Astrocyte of the hippocampus (primary cell): ENCODE measurements at regions not wholly inside any gene's neighbourhood (a gene's known extent, or its start where the extent isn't known, plus 50 kb on each side); places are given as distances from the start of the nearest gene placed in this dataset.
"Not testable (repeated sequence)": the region's sequence is repeated elsewhere in the genome, so short reads cannot be mapped to it uniquely, and the experiment has no call there.

ENCODE experiments used
- DNase-seq: peaks from one replicate; pipeline ENCODE4 v3.0.0; 2011; ENCODE audit warnings: low read depth, low spot score

DNA sequence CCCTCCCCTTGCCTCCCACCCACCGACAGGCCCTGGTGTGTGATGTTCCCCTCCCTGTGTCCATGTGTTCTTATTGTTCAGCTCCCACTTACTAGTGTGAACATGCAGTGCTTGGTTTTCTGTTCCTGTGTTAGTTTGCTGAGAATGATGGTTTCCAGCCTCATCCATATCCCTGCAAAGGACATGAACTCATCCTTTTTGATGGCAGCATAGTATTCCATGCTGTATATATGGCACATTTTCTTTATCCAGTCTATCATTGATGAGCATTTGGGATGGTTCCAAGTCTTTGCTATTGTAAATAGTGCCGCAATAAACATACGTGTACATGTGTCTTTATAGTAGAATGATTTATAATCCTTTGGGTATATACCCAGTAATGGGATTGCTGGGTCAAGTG is 538.1 kb upstream of the ZNF804A start:
- not testable (repeated sequence) for DNase-seq

DNA sequence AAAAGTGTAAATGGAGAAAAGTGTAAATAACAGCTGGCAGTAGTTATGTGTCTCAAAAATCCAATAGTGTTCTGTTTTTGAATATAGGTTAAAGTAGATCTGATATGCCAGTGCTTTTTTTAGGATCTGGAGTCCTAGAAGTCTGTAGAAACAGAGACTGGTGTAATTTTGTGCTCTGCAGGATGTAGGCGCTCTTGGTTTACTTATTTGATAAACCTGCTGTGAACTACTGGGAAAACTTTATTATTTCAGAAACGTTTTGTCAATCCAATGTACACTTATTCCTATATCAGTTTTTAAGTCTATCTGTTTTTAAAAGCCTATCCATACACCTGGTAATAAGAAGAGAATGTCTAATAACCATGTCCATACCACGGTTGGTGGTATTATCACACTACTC is 530.8 kb upstream of the ZNF804A start:
- DNase-seq, result no peak

GRCh38 chr2:184072470-184072869 is 525.9 kb upstream of the ZNF804A start:
- no peak for DNase-seq

DNA sequence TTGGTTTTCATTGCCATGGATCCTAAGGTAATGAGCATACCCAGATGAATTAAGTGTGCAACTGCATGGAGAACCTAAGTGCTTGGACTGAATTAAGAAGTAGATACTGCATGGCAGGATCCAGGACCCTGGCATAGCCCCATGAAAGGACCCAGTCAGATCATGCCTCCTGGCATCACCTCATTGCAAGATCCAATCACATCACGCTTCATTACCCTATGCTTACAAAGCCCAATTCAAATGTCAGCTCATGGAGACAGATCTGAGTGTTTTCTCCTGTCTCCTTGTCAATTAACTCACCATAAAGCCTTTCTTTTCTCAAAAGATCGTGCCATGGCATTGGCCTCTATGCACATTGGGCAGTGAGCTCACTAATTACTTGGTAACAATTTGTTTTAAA is 519.8 kb upstream of the ZNF804A start:
- DNase-seq, result peak; percentile 8

DNA sequence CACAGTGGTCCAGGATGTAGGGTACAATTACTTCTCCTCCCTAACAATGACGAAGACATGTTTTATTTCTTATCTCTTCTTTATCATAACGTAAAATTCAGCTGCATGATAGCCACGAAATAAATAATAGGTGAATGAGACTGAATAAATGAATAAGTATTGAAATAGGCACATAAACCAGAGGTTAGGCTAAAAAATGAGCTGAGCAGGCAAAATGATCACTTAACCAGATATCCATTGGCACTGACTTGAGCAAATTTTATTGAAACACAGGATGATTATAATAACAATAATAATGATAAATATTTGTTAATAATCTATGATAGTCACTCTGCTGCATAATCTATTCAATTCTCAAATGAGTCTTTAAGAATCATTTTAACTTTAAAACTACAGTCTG is 506.9 kb upstream of the ZNF804A start:
- DNase-seq, result no peak

GRCh38 chr2:184113696-184114403 is 484.5 kb upstream of the ZNF804A start:
- no peak for DNase-seq

GRCh38 chr2:184114439-184114838 is 483.9 kb upstream of the ZNF804A start:
- DNase-seq, result no peak

DNA sequence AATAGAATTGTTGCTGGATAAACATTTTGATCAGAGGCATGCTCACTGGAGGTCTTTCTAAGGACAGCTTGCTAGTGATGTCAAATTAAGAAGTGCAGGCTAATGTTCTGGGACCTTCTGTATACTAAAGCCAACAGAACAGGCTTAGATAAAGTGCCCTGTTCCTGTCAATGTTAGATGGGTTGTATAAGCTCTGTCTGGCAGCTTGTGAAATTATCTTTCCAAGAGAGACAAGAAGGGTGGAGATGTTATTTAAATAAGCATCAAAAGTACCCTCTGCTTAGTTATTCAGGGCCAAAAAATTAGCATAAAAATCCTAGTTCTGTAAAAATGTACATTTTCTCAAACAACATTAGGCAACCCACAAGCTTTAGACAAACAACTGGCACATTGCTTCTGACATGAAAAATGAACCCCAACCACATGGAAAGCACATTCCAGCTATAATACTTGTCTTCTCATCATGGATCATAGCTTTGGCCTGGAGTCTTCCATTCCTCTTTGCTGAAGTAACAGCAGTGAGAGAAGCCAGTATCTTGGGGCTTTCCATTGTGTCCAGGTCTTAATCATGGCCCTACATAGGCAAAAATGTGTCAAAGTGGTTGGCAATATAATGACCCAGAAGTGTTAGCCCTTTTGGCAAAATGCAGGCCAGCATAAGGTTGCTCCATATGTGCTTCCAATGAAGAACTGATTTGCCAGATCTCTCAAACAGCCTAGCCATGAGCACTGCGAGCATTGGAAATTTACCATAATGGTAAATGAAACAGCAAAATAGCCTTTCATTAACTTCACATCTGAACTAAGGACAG is 478.1 kb upstream of the ZNF804A start:
- peak; percentile 52 for DNase-seq

DNA sequence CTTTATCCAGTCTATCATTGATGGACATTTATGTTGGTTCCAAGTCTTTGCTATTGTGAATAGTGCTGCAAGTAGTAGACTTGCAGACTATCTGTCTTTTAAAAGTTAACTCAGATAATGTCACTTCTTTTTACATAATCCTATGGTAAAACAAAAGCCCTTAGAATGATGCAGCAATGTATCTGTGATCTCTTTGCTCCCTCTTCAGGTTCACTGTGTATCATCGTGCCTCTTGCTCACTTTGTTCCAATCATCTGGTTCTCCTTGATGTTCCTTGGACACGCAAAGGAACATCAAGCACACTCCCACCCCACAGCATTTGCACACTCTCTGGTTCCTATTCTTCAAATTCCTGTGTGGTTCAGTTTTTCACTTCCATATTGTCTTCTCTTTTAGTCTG is 472.5 kb upstream of the ZNF804A start:
- no peak for DNase-seq

- DNase-seq, result no peak
These were observed 469.3 kb upstream of the ZNF804A start for GRCh38 chr2:184129073-184129472.

DNA sequence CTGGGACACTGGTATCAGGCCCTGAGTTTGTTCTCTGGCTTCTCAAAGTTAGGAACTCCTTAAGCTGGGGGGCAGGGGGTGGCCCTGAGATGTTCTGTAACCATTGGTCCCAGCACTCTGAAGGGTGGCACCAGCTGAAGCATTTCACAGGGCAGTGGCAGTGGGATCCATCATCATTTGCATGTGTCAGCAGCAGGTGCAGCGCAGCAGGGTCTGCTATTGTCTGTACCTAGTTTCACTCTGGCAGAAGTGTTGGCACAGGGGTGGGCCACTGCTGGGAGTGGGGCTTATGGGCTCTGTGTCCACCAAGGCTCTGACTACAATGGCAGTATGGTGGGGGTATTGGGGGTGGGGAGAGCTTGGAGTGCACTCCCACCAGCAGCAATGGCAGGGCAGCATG is 460.4 kb upstream of the ZNF804A start:
- no peak for DNase-seq

DNA sequence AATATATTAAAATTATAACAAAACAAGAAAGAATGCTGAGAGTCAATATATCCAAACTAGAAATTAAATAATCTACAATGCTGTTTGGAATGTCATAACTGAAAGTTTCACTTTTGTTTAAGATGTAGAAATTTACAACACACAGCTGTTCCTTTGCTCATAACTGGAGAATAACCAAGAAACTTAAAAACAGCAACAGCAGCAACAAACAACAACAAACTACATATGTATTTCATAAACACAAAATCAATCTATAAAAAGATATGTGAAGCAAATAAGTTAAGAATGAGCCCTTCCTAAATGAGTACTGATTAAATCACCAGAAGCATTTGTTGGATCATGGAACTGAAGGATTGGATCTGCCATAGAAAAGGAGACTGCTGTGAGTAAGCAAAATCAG is 456.5 kb upstream of the ZNF804A start:
- DNase-seq, result no peak

GRCh38 chr2:184154438-184154837 is 443.9 kb upstream of the ZNF804A start:
- peak; percentile 70 for DNase-seq

DNA sequence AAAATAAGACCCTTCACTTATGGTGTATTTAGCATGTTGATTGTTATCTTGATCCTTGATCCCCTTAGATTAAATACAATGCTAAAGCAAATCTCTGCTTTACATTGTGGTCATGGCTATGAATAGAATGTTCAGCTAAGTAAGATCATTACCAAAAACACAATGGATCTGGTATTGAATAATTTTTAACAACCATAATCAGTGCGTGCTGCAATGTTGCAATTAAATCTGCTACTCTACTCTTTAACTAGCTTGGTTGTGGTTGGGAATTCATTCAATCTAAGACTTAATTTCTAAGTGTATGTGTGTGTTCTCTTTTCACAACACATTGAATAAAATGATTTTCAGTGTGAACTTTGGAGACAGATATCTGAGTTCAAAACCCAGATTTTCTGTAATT is 442.5 kb upstream of the ZNF804A start:
- no peak for DNase-seq

- DNase-seq, result no peak
These were observed 441.2 kb upstream of the ZNF804A start for GRCh38 chr2:184157141-184157540.

- DNase-seq, result no peak
These were observed 435.9 kb upstream of the ZNF804A start for GRCh38 chr2:184162426-184162825.

GRCh38 chr2:184168823-184169222 is 429.5 kb upstream of the ZNF804A start:
- DNase-seq, result not testable (repeated sequence)

GRCh38 chr2:184169366-184169765 is 429.0 kb upstream of the ZNF804A start:
- no peak for DNase-seq

- DNase-seq, result no peak
These were observed 423.7 kb upstream of the ZNF804A start for GRCh38 chr2:184174493-184175104.

DNA sequence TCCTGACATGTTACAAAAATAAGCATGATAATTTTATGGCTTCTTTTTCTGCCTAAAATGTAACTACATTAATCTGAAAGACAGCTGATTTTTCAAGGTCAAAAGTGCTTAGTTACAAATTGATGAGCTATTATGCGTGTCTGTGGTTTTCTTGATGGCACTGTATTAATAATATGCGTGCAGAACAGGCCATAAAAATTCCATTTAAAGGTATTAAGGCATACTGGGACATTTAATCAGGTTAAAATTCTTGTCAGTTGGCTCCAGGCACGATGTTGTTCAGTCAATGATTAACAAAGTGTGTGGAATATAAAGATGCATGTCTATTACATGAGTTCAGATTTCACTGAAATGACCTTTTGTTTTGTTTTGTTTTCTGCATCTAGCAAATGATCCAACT is 420.1 kb upstream of the ZNF804A start:
- no peak for DNase-seq

- no peak for DNase-seq
These were observed 411.9 kb upstream of the ZNF804A start for GRCh38 chr2:184186436-184186835.

DNA sequence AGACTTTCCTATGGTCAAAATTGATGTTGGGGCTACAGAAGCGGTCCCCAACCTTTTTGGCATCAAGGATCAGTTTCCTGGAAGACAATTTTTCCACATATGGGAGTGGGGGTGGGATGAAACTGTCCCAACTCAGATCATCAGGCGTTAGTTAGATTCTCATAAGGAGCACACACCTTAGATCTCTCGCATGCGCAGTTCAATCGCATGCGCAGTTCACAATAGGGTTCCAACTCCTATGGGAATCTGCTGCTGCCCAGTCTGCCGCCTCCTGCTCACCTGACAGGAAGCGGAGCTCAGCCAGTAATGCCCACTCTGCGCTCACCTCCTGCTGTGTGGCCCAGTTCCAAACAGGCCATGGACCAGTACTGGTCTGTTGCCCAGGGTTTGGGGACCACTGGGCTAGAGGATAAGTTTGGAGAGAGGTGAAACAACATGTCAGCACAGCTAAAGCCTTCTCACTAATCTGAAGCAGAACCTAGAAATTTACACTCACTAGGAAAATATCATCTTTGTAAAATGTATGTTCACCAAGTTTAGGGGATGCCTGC is 410.8 kb upstream of the ZNF804A start:
- DNase-seq, result no peak
